Endothelial cell of umbilical vein (primary cell): ENCODE measurements at regions not wholly inside any gene's neighbourhood (a gene's known extent, or its start where the extent isn't known, plus 50 kb on each side); places are given as distances from the start of the nearest gene placed in this dataset.

Source experiments
- BruUV-seq: library from RNA; stranded (reverse); fragments of 400-500 nt; replicated peaks from 2 replicates; lab custom pipeline; 2021; lab: Mats Ljungman, UMichigan
- CTCF ChIA-PET: fragments of 300-600, 350-600 bp; sonication (Branson Sonifier 250); formaldehyde crosslinking; loops from one replicate; lab custom pipeline; 2021; ENCODE audit warnings: antibody characterized with exemption, inconsistent platforms; lab: Charles Lee
- POLR2A ChIA-PET: fragments of 300-600, 350-600 bp; sonication (Branson Sonifier 250); formaldehyde crosslinking; loops from one replicate; lab custom pipeline; 2021; ENCODE audit warnings: antibody characterized with exemption, inconsistent platforms; lab: Charles Lee
- DNase-seq: peaks from one replicate; pipeline ENCODE4 v3.0.0-alpha.2; 2011; ENCODE audit warnings: low read depth, low spot score
- FAIRE-seq: peaks from 2 replicates; lab custom pipeline; 2011; peaks lifted over from hg19 to GRCh38; lab: Jason Lieb, UNC
- H2AFZ ChIP-seq: 2 replicates; pipeline ENCODE4 v1.6.0; 2012; ENCODE audit warnings: low read depth, low read length, control low read depth, inconsistent platforms
- H3K27ac ChIP-seq: 2 replicates; pipeline ENCODE4 v1.5.1; 2011; ENCODE audit warnings: low read depth, mild to moderate bottlenecking, control low read depth, low read length, moderate library complexity; ENCODE audit not compliant: insufficient read depth
- H3K27me3 ChIP-seq, 2 experiments: 2 replicates each; pipeline versions ENCODE4 v1.6.0 to v1.6.1; 2011; ENCODE audit warnings: low read length in 2 of 2, mixed read lengths in 1 of 2; ENCODE audit not compliant: control insufficient read depth in 2 of 2, insufficient read depth in 2 of 2
- H3K36me3 ChIP-seq, 2 experiments: 2 replicates in 1 of 2; 3 replicates in 1 of 2; pipeline ENCODE4 v1.5.1; 2011; ENCODE audit warnings: low read length in 2 of 2, mild to moderate bottlenecking in 1 of 2, moderate library complexity in 1 of 2; ENCODE audit not compliant: control insufficient read depth in 2 of 2, insufficient read depth in 2 of 2; ENCODE audit errors: extremely low read depth in 1 of 2
- H3K4me1 ChIP-seq: 3 replicates; pipeline ENCODE4 v1.5.1; 2011; ENCODE audit warnings: mild to moderate bottlenecking, low read length; ENCODE audit not compliant: control insufficient read depth, insufficient read depth; ENCODE audit errors: extremely low read depth
- H3K4me2 ChIP-seq: 2 replicates; pipeline ENCODE4 v1.6.1; 2011; ENCODE audit warnings: low read length, control low read depth, mixed read lengths; ENCODE audit not compliant: insufficient read depth
- H3K4me3 ChIP-seq, 3 experiments: fragments of 200-600 bp in 1 of 3; sonication (generic), shearing (Covaris generic) in 1 of 3; replicated peaks in 1 of 3; 2 replicates each; pipeline ENCODE4 v1.5.1; 2011 to 2016; ENCODE audit warnings: control low read depth in 3 of 3, low read length in 3 of 3, mild to moderate bottlenecking in 2 of 3, inconsistent platforms in 1 of 3, low read depth in 1 of 3, moderate library complexity in 1 of 3; ENCODE audit not compliant: insufficient read depth in 1 of 3
- H3K79me2 ChIP-seq: 2 replicates; pipeline ENCODE4 v1.6.0; 2012; ENCODE audit warnings: low read length, inconsistent platforms; ENCODE audit not compliant: control insufficient read depth, insufficient read depth
- H3K9ac ChIP-seq: replicated peaks from 2 replicates; pipeline ENCODE3; 2011; ENCODE audit warnings: low read length, control low read depth; ENCODE audit not compliant: insufficient read depth; ENCODE audit errors: extremely low read depth
- H3K9me1 ChIP-seq: replicated peaks from 3 replicates; pipeline ENCODE4 v1.6.0; 2011; ENCODE audit warnings: mild to moderate bottlenecking, low read length; ENCODE audit not compliant: control insufficient read depth, insufficient read depth; ENCODE audit errors: extremely low read depth
- H3K9me3 ChIP-seq: replicated peaks from 2 replicates; pipeline ENCODE4 v1.5.1; 2012; ENCODE audit warnings: low read length, inconsistent platforms; ENCODE audit not compliant: control insufficient read depth, insufficient read depth
- H4K20me1 ChIP-seq: replicated peaks from 2 replicates; pipeline ENCODE3; 2011; ENCODE audit warnings: mild to moderate bottlenecking, low read length; ENCODE audit not compliant: control insufficient read depth, insufficient read depth; ENCODE audit errors: extremely low read depth
- CTCF ChIP-seq, 2 donors: IDR thresholded peaks; 1 replicate in 1 of 2; 2 replicates in 1 of 2; pipeline ENCODE4 v1.5.1; 2011; ENCODE audit warnings: low read length in 2 of 2, mild to moderate bottlenecking in 2 of 2, moderate library complexity in 2 of 2, control low read depth in 1 of 2, inconsistent platforms in 1 of 2, low read depth in 1 of 2; ENCODE audit not compliant: insufficient read depth in 1 of 2; ENCODE audit errors: extremely low read depth in 1 of 2
- EZH2 ChIP-seq: IDR thresholded peaks from 2 replicates; pipeline ENCODE4 v1.6.1; 2012; ENCODE audit warnings: borderline replicate concordance, low read depth, mild to moderate bottlenecking, moderate library complexity, low read length, inconsistent platforms; ENCODE audit not compliant: severe bottlenecking
- FOS ChIP-seq: IDR thresholded peaks from 2 replicates; pipeline ENCODE4 v1.6.1; 2011; ENCODE audit warnings: mild to moderate bottlenecking, low read length, moderate library complexity, borderline replicate concordance; ENCODE audit not compliant: insufficient read depth
- GATA2 ChIP-seq: IDR thresholded peaks from 2 replicates; pipeline ENCODE4 v1.7.0; 2011; ENCODE audit warnings: low read depth, mild to moderate bottlenecking, moderate library complexity, mixed read lengths, low read length; ENCODE audit not compliant: insufficient read length, insufficient read depth
- JUN ChIP-seq: IDR thresholded peaks from 2 replicates; pipeline ENCODE4 v1.6.1; 2011; ENCODE audit warnings: borderline replicate concordance, low read depth; ENCODE audit not compliant: insufficient read length, insufficient read depth
- MYC ChIP-seq: IDR thresholded peaks from one replicate; pipeline ENCODE4 v1.6.1; 2011; ENCODE audit warnings: mild to moderate bottlenecking, low read depth, low read length
- POLR2A ChIP-seq: IDR thresholded peaks from 2 replicates; pipeline ENCODE4 v1.6.1; 2012; ENCODE audit warnings: low read depth, mild to moderate bottlenecking, control low read depth, low read length
- POLR2AphosphoS5 ChIP-seq: IDR thresholded peaks from 2 replicates; pipeline ENCODE4 v1.6.1; 2012; ENCODE audit warnings: low read depth, mild to moderate bottlenecking, control low read depth, low read length, moderate library complexity; ENCODE audit not compliant: insufficient read depth
- dilution Hi-C: fragments of 300-500 bp; cut with MboI; formaldehyde crosslinking; loops from one replicate; pipeline ENCODE4 v1.15.0; 2019; ENCODE audit warnings: low sequenced_read_pairs; ENCODE audit not compliant: extremely low pct_ligation_motif_present
- intact Hi-C: fragments of 100-400 bp; cut with micrococcal nuclease; formaldehyde crosslinking; loops from one replicate; pipeline ENCODE4 v1.10.0; 2022
- TF ChIP-seq, protein P1 (sequence below): IDR thresholded peaks from 2 replicates; pipeline ENCODE4 v1.6.1; 2011; ENCODE audit not compliant: insufficient read depth, insufficient read length

- ChIA-PET CTCF (no interaction called here), POLR2A (no interaction called here)
- Histone ChIP-seq H2AFZ (no peak overlapping the region), H3K9me1 (no peaks in the 10 kb centered on the region), H3K9me3 (no peaks in the 10 kb centered on the region), H3K4me3 (no peak overlapping the region), H3K36me3 (no peaks in the 10 kb centered on the region), H3K27me3 (peaks cover 0 to 2% of the 10 kb centered on the region in 2 experiments), H3K27ac (no peak overlapping the region), H4K20me1 (no peaks in the 10 kb centered on the region), H3K4me2 (no peak overlapping the region), H3K9ac (no peak overlapping the region), H3K79me2 (no peaks in the 10 kb centered on the region), H3K4me1 (no peaks in the 10 kb centered on the region)
- TF ChIP-seq POLR2AphosphoS5 (no peak), FOS (no peak), MYC (no peak), JUN (no peak), POLR2A (no peak), CTCF (IDR thresholded peaks at IDR 0.05; ENCODE audit: extremely low read depth in 1 of 2, insufficient read depth in 1 of 2, low read depth in 1 of 2, low read length in 2 of 2) (no peak), GATA2 (no peak), EZH2 (no peak)
- TF ChIP-seq, protein P1, sequence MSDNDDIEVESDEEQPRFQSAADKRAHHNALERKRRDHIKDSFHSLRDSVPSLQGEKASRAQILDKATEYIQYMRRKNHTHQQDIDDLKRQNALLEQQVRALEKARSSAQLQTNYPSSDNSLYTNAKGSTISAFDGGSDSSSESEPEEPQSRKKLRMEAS = no peak
- intact Hi-C loops = no loop called here
- BruUV-seq = no TSS peak
- no peak for FAIRE-seq
- dilution Hi-C loops = no loop called here
- no peak for DNase-seq
These were observed 421.6 kb upstream of the KLF12 start for GRCh38 chr13:74555651-74556420.
